ENCODE measurements at regions not wholly inside any gene's neighbourhood (a gene's known extent, or its start where the extent isn't known, plus 50 kb on each side); places are given as distances from the start of the nearest gene placed in this dataset.
A peak's percentile ranks its signal among the peaks of the same experiment; 100 is the strongest.

GRCh38 chr3:157920822-157921700 lies 185.2 kb downstream of the SHOX2 start:
- no peak overlapping the region for H3K4me3 ChIP-seq (ENCODE audit: low read depth, low read length)
- TF ChIP-seq, protein P1, sequence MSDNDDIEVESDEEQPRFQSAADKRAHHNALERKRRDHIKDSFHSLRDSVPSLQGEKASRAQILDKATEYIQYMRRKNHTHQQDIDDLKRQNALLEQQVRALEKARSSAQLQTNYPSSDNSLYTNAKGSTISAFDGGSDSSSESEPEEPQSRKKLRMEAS (IDR thresholded peaks at IDR 0.05; ENCODE audit: low read depth, low read length) = no peak
- no peak for TF ChIP-seq POLR2A (IDR thresholded peaks at IDR 0.05; ENCODE audit: extremely low read depth, insufficient read length)
- TF ChIP-seq, protein P2, sequence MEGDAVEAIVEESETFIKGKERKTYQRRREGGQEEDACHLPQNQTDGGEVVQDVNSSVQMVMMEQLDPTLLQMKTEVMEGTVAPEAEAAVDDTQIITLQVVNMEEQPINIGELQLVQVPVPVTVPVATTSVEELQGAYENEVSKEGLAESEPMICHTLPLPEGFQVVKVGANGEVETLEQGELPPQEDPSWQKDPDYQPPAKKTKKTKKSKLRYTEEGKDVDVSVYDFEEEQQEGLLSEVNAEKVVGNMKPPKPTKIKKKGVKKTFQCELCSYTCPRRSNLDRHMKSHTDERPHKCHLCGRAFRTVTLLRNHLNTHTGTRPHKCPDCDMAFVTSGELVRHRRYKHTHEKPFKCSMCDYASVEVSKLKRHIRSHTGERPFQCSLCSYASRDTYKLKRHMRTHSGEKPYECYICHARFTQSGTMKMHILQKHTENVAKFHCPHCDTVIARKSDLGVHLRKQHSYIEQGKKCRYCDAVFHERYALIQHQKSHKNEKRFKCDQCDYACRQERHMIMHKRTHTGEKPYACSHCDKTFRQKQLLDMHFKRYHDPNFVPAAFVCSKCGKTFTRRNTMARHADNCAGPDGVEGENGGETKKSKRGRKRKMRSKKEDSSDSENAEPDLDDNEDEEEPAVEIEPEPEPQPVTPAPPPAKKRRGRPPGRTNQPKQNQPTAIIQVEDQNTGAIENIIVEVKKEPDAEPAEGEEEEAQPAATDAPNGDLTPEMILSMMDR (IDR thresholded peaks at IDR 0.05; ENCODE audit: low read depth, low read length) = no peak
- no peak for TF ChIP-seq MYC (IDR thresholded peaks at IDR 0.05; ENCODE audit: low read depth, low read length)
- no peak for DNase-seq (ENCODE audit: low read depth)

- H3K4me3 ChIP-seq (ENCODE audit: low read depth, low read length) = no peak overlapping the region
- no peak for DNase-seq (ENCODE audit: low read depth)
- TF ChIP-seq, protein P2 (IDR thresholded peaks at IDR 0.05; ENCODE audit: low read depth, low read length) = no peak
- TF ChIP-seq MYC (IDR thresholded peaks at IDR 0.05; ENCODE audit: low read depth, low read length) (no peak), POLR2A (IDR thresholded peaks at IDR 0.05; ENCODE audit: extremely low read depth, insufficient read length) (no peak)
Observed at GRCh38 chr3:157919319-157919887, 186.8 kb downstream of the SHOX2 start.

GRCh38 chr3:157918402-157918801 lies 187.8 kb downstream of the SHOX2 start:
- H3K4me3 ChIP-seq (ENCODE audit: low read depth, low read length) = no peak overlapping the region
- DNase-seq (ENCODE audit: low read depth) = peak; percentile 61
- TF ChIP-seq POLR2A (IDR thresholded peaks at IDR 0.05; ENCODE audit: extremely low read depth, insufficient read length) = no peak
- TF ChIP-seq, protein P2 (IDR thresholded peaks at IDR 0.05; ENCODE audit: low read depth, low read length) = no peak
- TF ChIP-seq MYC (IDR thresholded peaks at IDR 0.05; ENCODE audit: low read depth, low read length) = no peak
- TF ChIP-seq, protein P1 (IDR thresholded peaks at IDR 0.05; ENCODE audit: low read depth, low read length) = no peak

- TF ChIP-seq POLR2A (IDR thresholded peaks at IDR 0.05; ENCODE audit: extremely low read depth, insufficient read length) = no peak
- H3K4me3 ChIP-seq (ENCODE audit: low read depth, low read length) = no peak overlapping the region
- no peak for DNase-seq (ENCODE audit: low read depth)
Observed at GRCh38 chr3:157916672-157917071, 189.5 kb downstream of the SHOX2 start.

DNA sequence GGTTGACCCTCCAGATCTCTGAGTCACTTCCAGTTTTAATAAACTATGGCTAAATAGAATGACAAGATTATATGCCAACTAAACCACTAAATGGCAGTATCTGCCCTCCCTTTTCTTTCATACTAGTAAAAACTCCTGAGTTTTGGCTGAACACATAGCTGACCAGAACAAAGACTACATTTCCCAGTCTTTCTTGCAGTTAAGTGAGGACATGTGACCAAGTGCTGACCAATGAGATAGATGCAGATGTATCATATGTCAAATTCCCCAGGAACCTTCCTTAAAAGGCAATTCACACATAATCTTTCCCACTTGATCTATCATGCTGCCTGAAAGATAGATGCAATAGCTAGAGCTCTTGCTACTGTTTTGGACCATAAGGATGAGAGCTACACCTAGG lies 191.3 kb downstream of the SHOX2 start:
- TF ChIP-seq, protein P2 (IDR thresholded peaks at IDR 0.05; ENCODE audit: low read depth, low read length) = no peak
- TF ChIP-seq POLR2A (IDR thresholded peaks at IDR 0.05; ENCODE audit: extremely low read depth, insufficient read length) (no peak), MYC (IDR thresholded peaks at IDR 0.05; ENCODE audit: low read depth, low read length) (no peak)
- TF ChIP-seq, protein P1 (IDR thresholded peaks at IDR 0.05; ENCODE audit: low read depth, low read length) = no peak
- no peak for DNase-seq (ENCODE audit: low read depth)
- H3K4me3 ChIP-seq (ENCODE audit: low read depth, low read length) = no peak overlapping the region

DNA sequence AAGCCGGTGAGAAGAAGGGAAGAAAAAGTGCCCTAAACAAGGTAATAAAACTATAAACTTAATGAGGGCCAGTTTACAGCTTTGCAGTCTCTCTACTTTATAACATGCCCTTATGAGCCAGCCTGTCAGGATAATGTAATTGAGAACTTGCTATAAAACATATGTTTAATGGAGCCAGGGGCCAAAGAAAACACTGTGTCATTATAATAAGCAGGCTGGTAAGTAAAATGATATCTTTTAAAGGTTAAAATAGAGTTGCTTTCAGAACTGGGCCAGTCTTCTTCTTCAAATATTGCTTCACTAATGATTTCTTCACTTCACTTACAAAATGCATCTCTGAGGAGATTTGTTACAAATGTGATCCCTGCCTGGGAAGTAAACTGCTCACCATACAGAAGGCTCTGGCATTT lies 192.5 kb downstream of the SHOX2 start:
- DNase-seq (ENCODE audit: low read depth) = no peak
- no peak overlapping the region for H3K4me3 ChIP-seq (ENCODE audit: low read depth, low read length)
- TF ChIP-seq, protein P1 (IDR thresholded peaks at IDR 0.05; ENCODE audit: low read depth, low read length) = no peak
- TF ChIP-seq MYC (IDR thresholded peaks at IDR 0.05; ENCODE audit: low read depth, low read length) (no peak), POLR2A (IDR thresholded peaks at IDR 0.05; ENCODE audit: extremely low read depth, insufficient read length) (no peak)
- TF ChIP-seq, protein P2 (IDR thresholded peaks at IDR 0.05; ENCODE audit: low read depth, low read length) = no peak
